HCT116 (cell line): ENCODE measurements at regions not wholly inside any gene's neighbourhood (a gene's known extent, or its start where the extent isn't known, plus 50 kb on each side); places are given as distances from the start of the nearest gene placed in this dataset.

Experiments used
- CBX3 ChIP-seq: IDR thresholded peaks from 2 replicates; pipeline ENCODE4 v1.6.1; 2012; ENCODE audit warnings: low read depth
- CEBPB ChIP-seq: IDR thresholded peaks from 2 replicates; pipeline ENCODE4 v1.6.1; 2012; ENCODE audit warnings: low read depth
- ELF1 ChIP-seq: IDR thresholded peaks from 2 replicates; pipeline ENCODE4 v1.6.1; 2012; ENCODE audit warnings: low read depth, borderline replicate concordance
- EZH2 ChIP-seq: fragments of 200-600 bp; sonication (generic); IDR thresholded peaks from 2 replicates; pipeline ENCODE4 v1.6.1; 2017; ENCODE audit warnings: antibody characterized with exemption, mixed run types
- EZH2phosphoT487 ChIP-seq: fragments of 200-600 bp; IDR thresholded peaks from 2 replicates; pipeline ENCODE4 v1.6.1; 2018; ENCODE audit warnings: antibody characterized with exemption, borderline replicate concordance
- FOSL1 ChIP-seq: IDR thresholded peaks from 2 replicates; pipeline ENCODE4 v1.6.1; 2012; ENCODE audit warnings: low read depth
- JUND ChIP-seq: IDR thresholded peaks from 2 replicates; pipeline ENCODE4 v1.6.1; 2012
- POLR2A ChIP-seq: IDR thresholded peaks from 2 replicates; pipeline ENCODE4 v1.7.0; 2011; ENCODE audit warnings: borderline replicate concordance; ENCODE audit not compliant: insufficient read depth, insufficient read length; ENCODE audit errors: extremely low read depth
- POLR2AphosphoS5 ChIP-seq: IDR thresholded peaks from 2 replicates; pipeline ENCODE4 v1.6.1; 2011; ENCODE audit warnings: mild to moderate bottlenecking, low read depth, low read length, moderate library complexity
- RAD21 ChIP-seq: IDR thresholded peaks from 2 replicates; pipeline ENCODE4 v1.6.1; 2012; ENCODE audit warnings: low read depth, mild to moderate bottlenecking
- SP1 ChIP-seq: IDR thresholded peaks from 2 replicates; pipeline ENCODE4 v1.6.1; 2012; ENCODE audit warnings: low read depth
- ZFX ChIP-seq: fragments of 450-650 bp; IDR thresholded peaks from 2 replicates; pipeline ENCODE4 v1.6.1; 2017
- TF ChIP-seq, protein P1 (sequence below), 3 experiments: fragments of 200-600 bp in 1 of 3; sonication (generic) in 1 of 3; IDR thresholded peaks in 2 of 3; conservative IDR thresholded peaks in 1 of 3; 2 replicates each; pipeline ENCODE4 v1.5.1; 2012 to 2017; ENCODE audit warnings: low read depth in 2 of 3, low read length in 2 of 3, antibody characterized with exemption in 1 of 3, borderline replicate concordance in 1 of 3, control low read depth in 1 of 3, mild to moderate bottlenecking in 1 of 3, mixed read lengths in 1 of 3, mixed run types in 1 of 3, moderate library complexity in 1 of 3; ENCODE audit not compliant: insufficient read depth in 1 of 3

DNA sequence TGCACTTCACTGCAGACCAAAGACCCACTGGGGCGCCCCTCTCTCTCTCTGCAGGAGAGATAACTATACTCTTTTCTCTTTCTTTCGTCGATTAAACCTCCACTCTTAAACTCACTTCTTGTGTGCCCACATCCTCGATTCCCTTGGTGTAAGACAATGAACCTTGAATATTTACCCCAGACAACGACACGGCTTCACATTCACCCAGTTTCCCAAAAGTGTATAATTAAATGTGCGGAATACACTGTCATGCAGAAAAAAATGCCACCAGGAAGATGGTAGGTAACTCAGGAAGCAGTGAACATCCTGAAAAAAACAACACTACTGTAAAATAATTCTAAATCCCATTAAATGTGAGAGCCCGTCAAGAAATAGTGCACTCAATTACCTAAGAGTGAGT lies 882.2 kb downstream of the TYW1 start:
- TF ChIP-seq, protein P1, sequence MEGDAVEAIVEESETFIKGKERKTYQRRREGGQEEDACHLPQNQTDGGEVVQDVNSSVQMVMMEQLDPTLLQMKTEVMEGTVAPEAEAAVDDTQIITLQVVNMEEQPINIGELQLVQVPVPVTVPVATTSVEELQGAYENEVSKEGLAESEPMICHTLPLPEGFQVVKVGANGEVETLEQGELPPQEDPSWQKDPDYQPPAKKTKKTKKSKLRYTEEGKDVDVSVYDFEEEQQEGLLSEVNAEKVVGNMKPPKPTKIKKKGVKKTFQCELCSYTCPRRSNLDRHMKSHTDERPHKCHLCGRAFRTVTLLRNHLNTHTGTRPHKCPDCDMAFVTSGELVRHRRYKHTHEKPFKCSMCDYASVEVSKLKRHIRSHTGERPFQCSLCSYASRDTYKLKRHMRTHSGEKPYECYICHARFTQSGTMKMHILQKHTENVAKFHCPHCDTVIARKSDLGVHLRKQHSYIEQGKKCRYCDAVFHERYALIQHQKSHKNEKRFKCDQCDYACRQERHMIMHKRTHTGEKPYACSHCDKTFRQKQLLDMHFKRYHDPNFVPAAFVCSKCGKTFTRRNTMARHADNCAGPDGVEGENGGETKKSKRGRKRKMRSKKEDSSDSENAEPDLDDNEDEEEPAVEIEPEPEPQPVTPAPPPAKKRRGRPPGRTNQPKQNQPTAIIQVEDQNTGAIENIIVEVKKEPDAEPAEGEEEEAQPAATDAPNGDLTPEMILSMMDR (IDR thresholded peaks at IDR 0.05 in 2 of 3, conservative IDR thresholded peaks at IDR 0.05 in 1 of 3; ENCODE audit: borderline replicate concordance in 1 of 3, insufficient read depth in 1 of 3, low read depth in 2 of 3, low read length in 2 of 3), result no peak
- TF ChIP-seq EZH2phosphoT487 (no peak), POLR2AphosphoS5 (no peak), FOSL1 (no peak), ELF1 (no peak), JUND (no peak), CBX3 (no peak), EZH2 (no peak), ZFX (no peak), SP1 (no peak), RAD21 (no peak), POLR2A (no peak), CEBPB (no peak)
